GM12878 (cell line): ENCODE measurements at regions not wholly inside any gene's neighbourhood (a gene's known extent, or its start where the extent isn't known, plus 50 kb on each side); places are given as distances from the start of the nearest gene placed in this dataset.

Source experiments
- ATAC-seq: fragments of 200-7000 bp; cut with Tn5 transposase; 3 replicates; pipeline ENCODE4 v1.9.1; 2020; ENCODE audit warnings: mild to moderate bottlenecking, moderate library complexity
- BruUV-seq: library from RNA; stranded (reverse); fragments of 400-500 nt; replicated peaks from 2 replicates; lab custom pipeline; 2021; lab: Mats Ljungman, UMichigan
- CTCF ChIA-PET: fragments of 300-600 bp; sonication (Branson Sonifier 250); formaldehyde crosslinking; extraction: SDS; loops from one replicate; lab custom pipeline; 2021; ENCODE audit warnings: inconsistent platforms; lab: Yijun Ruan, JAX
- POLR2A ChIA-PET: fragments of 350-600 bp; formaldehyde crosslinking; extraction: SDS; loops from one replicate; lab custom pipeline; 2021; ENCODE audit warnings: inconsistent platforms; lab: Charles Lee
- RAD21 ChIA-PET: fragments of 300-600 bp; sonication (Branson Sonifier 250); formaldehyde crosslinking; loops from one replicate; lab custom pipeline; 2023; ENCODE audit warnings: antibody characterized with exemption; ENCODE audit not compliant: unreplicated experiment; lab: Charles Lee
- SMC1A ChIA-PET: fragments of 300-600 bp; sonication (Branson Sonifier 250); formaldehyde crosslinking; loops from one replicate; lab custom pipeline; 2023; ENCODE audit not compliant: unreplicated experiment, uncharacterized antibody; lab: Charles Lee
- DNase-seq: peaks from one replicate; pipeline ENCODE4 v3.0.0-alpha.2; 2011; ENCODE audit warnings: low read depth, low spot score
- FAIRE-seq: peaks from 3 replicates; lab custom pipeline; 2011; peaks lifted over from hg19 to GRCh38; lab: Jason Lieb, UNC
- H2AFZ ChIP-seq: 2 replicates; pipeline ENCODE4 v1.6.0; 2011; ENCODE audit warnings: low read depth, low read length, control low read depth; ENCODE audit not compliant: control insufficient read depth
- H3K27ac ChIP-seq: 2 replicates; pipeline ENCODE4 v1.5.1; 2011; ENCODE audit warnings: control low read depth; ENCODE audit not compliant: control insufficient read depth, insufficient read depth
- H3K27me3 ChIP-seq, 2 experiments: replicated peaks in 1 of 2; 2 replicates each; pipeline versions ENCODE4 v1.6.0 to v1.6.1; 2011; ENCODE audit warnings: low read length in 1 of 2; ENCODE audit not compliant: control insufficient read depth in 2 of 2, insufficient read depth in 2 of 2
- H3K36me3 ChIP-seq, 2 experiments: 2 replicates each; pipeline ENCODE4 v1.5.1; 2011; ENCODE audit warnings: low read length in 1 of 2; ENCODE audit not compliant: control insufficient read depth in 2 of 2, insufficient read depth in 2 of 2
- H3K4me1 ChIP-seq: 2 replicates; pipeline ENCODE4 v1.6.1; 2011; ENCODE audit warnings: mild to moderate bottlenecking, low read length, moderate library complexity, mixed read lengths; ENCODE audit not compliant: control insufficient read depth, insufficient read depth
- H3K4me2 ChIP-seq: 2 replicates; pipeline ENCODE4 v1.6.0; 2011; ENCODE audit warnings: control low read depth; ENCODE audit not compliant: control insufficient read depth, insufficient read depth
- H3K4me3 ChIP-seq: fragments of 200-600 bp; sonication (generic); 2 replicates; pipeline ENCODE4 v1.5.1; 2016
- H3K79me2 ChIP-seq: 2 replicates; pipeline ENCODE4 v1.6.0; 2011; ENCODE audit warnings: low read length; ENCODE audit not compliant: control insufficient read depth, insufficient read depth
- H3K9ac ChIP-seq: 2 replicates; pipeline ENCODE4 v1.8.0; 2011; ENCODE audit warnings: low read length, control low read depth, mixed read lengths; ENCODE audit not compliant: control insufficient read depth, insufficient read depth
- H3K9me3 ChIP-seq: replicated peaks from 3 replicates; pipeline ENCODE4 v1.5.1; 2011; ENCODE audit warnings: mild to moderate bottlenecking, low read length; ENCODE audit not compliant: control insufficient read depth, insufficient read depth
- H4K20me1 ChIP-seq: 2 replicates; pipeline ENCODE4 v1.6.0; 2011; ENCODE audit not compliant: control insufficient read depth, insufficient read depth
- CBX3 ChIP-seq: fragments of 200-600 bp; sonication (generic); IDR thresholded peaks from 2 replicates; pipeline ENCODE4 v1.6.1; 2016; ENCODE audit warnings: low read depth, borderline replicate concordance
- EED ChIP-seq: sonication (generic); IDR thresholded peaks from 2 replicates; pipeline ENCODE4 v1.6.1; 2016; ENCODE audit warnings: antibody characterized with exemption, low read depth
- MEF2A ChIP-seq: IDR thresholded peaks from 2 replicates; pipeline ENCODE4 v1.6.1; 2011; ENCODE audit warnings: low read depth, mild to moderate bottlenecking, low read length, moderate library complexity; ENCODE audit not compliant: insufficient read depth
- POU2F2 ChIP-seq: IDR thresholded peaks from 3 replicates; pipeline ENCODE4 v1.6.1; 2011; ENCODE audit warnings: low read depth, mild to moderate bottlenecking, low read length, borderline replicate concordance
- RCOR1 ChIP-seq: conservative IDR thresholded peaks from 2 replicates; pipeline ENCODE4 v1.6.1; 2012; ENCODE audit warnings: low read depth, low read length, improper control_type of control experiment
- SRF ChIP-seq, 2 experiments: IDR thresholded peaks; 2 replicates each; pipeline ENCODE4 v1.6.1; 2011; ENCODE audit warnings: low read depth in 2 of 2, low read length in 2 of 2, mild to moderate bottlenecking in 1 of 2, moderate library complexity in 1 of 2
- TAF1 ChIP-seq: IDR thresholded peaks from 2 replicates; pipeline ENCODE4 v1.6.1; 2011; ENCODE audit warnings: mild to moderate bottlenecking, low read depth, low read length, borderline replicate concordance
- WRNIP1 ChIP-seq: IDR thresholded peaks from 2 replicates; pipeline ENCODE4 v1.6.1; 2011; ENCODE audit warnings: low read depth, low read length, improper control_type of control experiment, borderline replicate concordance
- ZNF217 ChIP-seq: fragments of 450-650 bp; IDR thresholded peaks from 2 replicates; pipeline ENCODE4 v1.6.1; 2017; ENCODE audit warnings: antibody characterized with exemption, mild to moderate bottlenecking
- WGBS: methylation state at CpG from one replicate; pipeline ENCODE4 v1.1.6; 2016; ENCODE audit warnings: low lambda C conversion rate; ENCODE audit not compliant: insufficient replicate concordance, insufficient coverage; ENCODE audit errors: missing lambda C conversion rate; 5-methylcytosine and 5-hydroxymethylcytosine counted together
- in situ Hi-C: fragments of 300-500 bp; cut with MboI; formaldehyde crosslinking; loops from 9 replicates; pipeline ENCODE4 v1.14.3; 2018; ENCODE audit warnings: mixed read lengths
- intact Hi-C: fragments of 100-400 bp; cut with micrococcal nuclease; formaldehyde crosslinking; loops from one replicate; pipeline ENCODE4 v1.14.2; 2022; ENCODE audit not compliant: unreplicated experiment
- TF ChIP-seq, protein P1 (sequence below): fragments of 450-650 bp; IDR thresholded peaks from 2 replicates; pipeline ENCODE4 v1.6.1; 2017; ENCODE audit warnings: mild to moderate bottlenecking
- TF ChIP-seq, protein P2 (sequence below): fragments of 450-650 bp; IDR thresholded peaks from 2 replicates; pipeline ENCODE4 v1.6.1; 2018; ENCODE audit warnings: mild to moderate bottlenecking, low read depth, moderate library complexity; ENCODE audit not compliant: partially characterized antibody
- TF ChIP-seq, protein P3 (sequence below): IDR thresholded peaks from 2 replicates; pipeline ENCODE4 v1.6.1; 2011; ENCODE audit warnings: borderline replicate concordance, low read depth, mild to moderate bottlenecking, moderate library complexity, mixed read lengths, low read length; ENCODE audit not compliant: insufficient read depth; ENCODE audit errors: extremely low read length

DNA sequence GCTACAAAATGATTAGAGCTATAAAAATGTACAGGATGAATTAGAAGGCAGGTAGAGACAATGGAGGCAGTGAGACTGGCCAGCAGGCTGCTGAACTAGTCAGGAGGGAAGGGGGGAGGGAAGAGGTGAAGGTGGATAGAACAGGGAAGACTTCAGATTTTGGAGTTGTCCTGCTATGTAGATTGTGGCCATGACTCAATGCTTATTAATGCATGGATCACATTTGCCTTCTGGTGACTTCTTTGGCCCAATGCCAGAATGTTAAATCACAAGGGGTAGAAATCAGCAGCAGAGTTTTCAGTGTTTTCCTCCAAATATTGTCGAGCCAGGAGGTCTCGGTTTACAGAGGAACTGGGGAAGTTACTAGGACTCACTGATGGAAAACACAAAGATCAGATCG, 346.6 kb downstream of the AASDHPPT start:
- H3K27ac ChIP-seq, result no peak overlapping the region
- no peaks in the 10 kb centered on the region for H3K4me1 ChIP-seq
- TF ChIP-seq WRNIP1 (no peak), TAF1 (no peak), RCOR1 (no peak), CBX3 (no peak), ZNF217 (no peak), SRF (IDR thresholded peaks at IDR 0.05; ENCODE audit: low read depth in 2 of 2, low read length in 2 of 2) (no peak), POU2F2 (no peak), EED (no peak), MEF2A (no peak)
- TF ChIP-seq, protein P1, sequence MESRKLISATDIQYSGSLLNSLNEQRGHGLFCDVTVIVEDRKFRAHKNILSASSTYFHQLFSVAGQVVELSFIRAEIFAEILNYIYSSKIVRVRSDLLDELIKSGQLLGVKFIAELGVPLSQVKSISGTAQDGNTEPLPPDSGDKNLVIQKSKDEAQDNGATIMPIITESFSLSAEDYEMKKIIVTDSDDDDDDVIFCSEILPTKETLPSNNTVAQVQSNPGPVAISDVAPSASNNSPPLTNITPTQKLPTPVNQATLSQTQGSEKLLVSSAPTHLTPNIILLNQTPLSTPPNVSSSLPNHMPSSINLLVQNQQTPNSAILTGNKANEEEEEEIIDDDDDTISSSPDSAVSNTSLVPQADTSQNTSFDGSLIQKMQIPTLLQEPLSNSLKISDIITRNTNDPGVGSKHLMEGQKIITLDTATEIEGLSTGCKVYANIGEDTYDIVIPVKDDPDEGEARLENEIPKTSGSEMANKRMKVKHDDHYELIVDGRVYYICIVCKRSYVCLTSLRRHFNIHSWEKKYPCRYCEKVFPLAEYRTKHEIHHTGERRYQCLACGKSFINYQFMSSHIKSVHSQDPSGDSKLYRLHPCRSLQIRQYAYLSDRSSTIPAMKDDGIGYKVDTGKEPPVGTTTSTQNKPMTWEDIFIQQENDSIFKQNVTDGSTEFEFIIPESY, result no peak
- TF ChIP-seq, protein P2, sequence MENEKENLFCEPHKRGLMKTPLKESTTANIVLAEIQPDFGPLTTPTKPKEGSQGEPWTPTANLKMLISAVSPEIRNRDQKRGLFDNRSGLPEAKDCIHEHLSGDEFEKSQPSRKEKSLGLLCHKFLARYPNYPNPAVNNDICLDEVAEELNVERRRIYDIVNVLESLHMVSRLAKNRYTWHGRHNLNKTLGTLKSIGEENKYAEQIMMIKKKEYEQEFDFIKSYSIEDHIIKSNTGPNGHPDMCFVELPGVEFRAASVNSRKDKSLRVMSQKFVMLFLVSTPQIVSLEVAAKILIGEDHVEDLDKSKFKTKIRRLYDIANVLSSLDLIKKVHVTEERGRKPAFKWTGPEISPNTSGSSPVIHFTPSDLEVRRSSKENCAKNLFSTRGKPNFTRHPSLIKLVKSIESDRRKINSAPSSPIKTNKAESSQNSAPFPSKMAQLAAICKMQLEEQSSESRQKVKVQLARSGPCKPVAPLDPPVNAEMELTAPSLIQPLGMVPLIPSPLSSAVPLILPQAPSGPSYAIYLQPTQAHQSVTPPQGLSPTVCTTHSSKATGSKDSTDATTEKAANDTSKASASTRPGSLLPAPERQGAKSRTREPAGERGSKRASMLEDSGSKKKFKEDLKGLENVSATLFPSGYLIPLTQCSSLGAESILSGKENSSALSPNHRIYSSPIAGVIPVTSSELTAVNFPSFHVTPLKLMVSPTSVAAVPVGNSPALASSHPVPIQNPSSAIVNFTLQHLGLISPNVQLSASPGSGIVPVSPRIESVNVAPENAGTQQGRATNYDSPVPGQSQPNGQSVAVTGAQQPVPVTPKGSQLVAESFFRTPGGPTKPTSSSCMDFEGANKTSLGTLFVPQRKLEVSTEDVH, result no peak
- TF ChIP-seq, protein P3, sequence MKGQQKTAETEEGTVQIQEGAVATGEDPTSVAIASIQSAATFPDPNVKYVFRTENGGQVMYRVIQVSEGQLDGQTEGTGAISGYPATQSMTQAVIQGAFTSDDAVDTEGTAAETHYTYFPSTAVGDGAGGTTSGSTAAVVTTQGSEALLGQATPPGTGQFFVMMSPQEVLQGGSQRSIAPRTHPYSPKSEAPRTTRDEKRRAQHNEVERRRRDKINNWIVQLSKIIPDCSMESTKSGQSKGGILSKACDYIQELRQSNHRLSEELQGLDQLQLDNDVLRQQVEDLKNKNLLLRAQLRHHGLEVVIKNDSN, result no peak
- H3K36me3 ChIP-seq, result no peaks in the 10 kb centered on the region
- FAIRE-seq, result no peak
- no peak for DNase-seq
- no peak overlapping the region for H2AFZ ChIP-seq
- in situ Hi-C loops (no loop called here), intact Hi-C loops (no loop called here)
- no peaks in the 10 kb centered on the region for H3K79me2 ChIP-seq
- no peak overlapping the region for H3K9ac ChIP-seq
- BruUV-seq, result no TSS peak
- SMC1A ChIA-PET, result no interaction called here
- H3K27me3 ChIP-seq, result no peaks in the 10 kb centered on the region; a peak in 1 of 4 replicates
- ATAC-seq, result no peak
- no peak overlapping the region for H3K4me2 ChIP-seq
- CTCF ChIA-PET, result interaction anchor here (0.7 kb wide), 1 partner anchor 222 kb away, joined by 4 read pairs; no protein-coding TSS in a partner anchor
- 17% methylated on average over 3 of the region's 3 CpGs for WGBS
- H3K9me3 ChIP-seq, result no peaks in the 10 kb centered on the region
- H3K4me3 ChIP-seq, result no peak overlapping the region
- RAD21 ChIA-PET, result no interaction called here
- H4K20me1 ChIP-seq, result no peaks in the 10 kb centered on the region
- POLR2A ChIA-PET, result no interaction called here
